ENCODE measurements at regions not wholly inside any gene's neighbourhood (a gene's known extent, or its start where the extent isn't known, plus 50 kb on each side); places are given as distances from the start of the nearest gene placed in this dataset.

GRCh38 chr1:34500451-34500850 lies 254.4 kb upstream of the GJB5 start:
- DNase-seq (no peak), ATAC-seq (no peak)
- Mint-ChIP-seq H3K27ac (no peak overlapping the region), H3K27me3 (peaks cover 6 to 25% (median 21%) of the 10 kb centered on the region in 5 donors), H3K9me3 (peaks cover 0 to 12% (median 3%) of the 10 kb centered on the region in 9 donors), H3K36me3 (peaks cover 0 to 3% (median 0%) of the 10 kb centered on the region in 3 donors), H3K4me3 (no peak overlapping the region), H3K4me1 (no peaks in the 10 kb centered on the region)
- POLR2A ChIA-PET: no interaction called here

DNA sequence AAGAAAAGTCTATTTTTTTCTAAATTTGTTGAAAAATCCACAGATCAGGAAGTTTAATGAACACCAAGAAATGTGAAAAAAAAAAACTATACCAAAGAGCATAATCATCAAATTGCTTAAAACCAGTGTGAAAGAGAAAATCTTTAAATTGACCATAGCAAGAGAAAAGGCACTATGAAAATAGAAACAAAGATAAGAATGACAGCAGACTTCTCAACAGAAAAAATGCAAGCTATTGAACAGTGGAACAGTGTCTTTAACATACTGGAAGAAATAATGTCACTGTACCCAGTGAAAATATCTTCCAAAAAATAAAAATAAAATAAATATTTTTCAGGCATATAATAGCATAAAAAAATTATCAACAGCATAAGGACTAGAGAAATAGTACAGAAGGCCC lies 243.0 kb upstream of the GJB5 start:
- Mint-ChIP-seq H3K27ac (no peak overlapping the region), H3K4me1 (no peaks in the 10 kb centered on the region), H3K27me3 (peaks cover 2 to 8% (median 3%) of the 10 kb centered on the region in 5 donors), H3K9me3 (peaks cover 6 to 47% (median 20%) of the 10 kb centered on the region in 9 donors), H3K4me3 (no peak overlapping the region), H3K36me3 (peaks cover 0 to 14% (median 2%) of the 10 kb centered on the region in 3 donors)
- no peak for ATAC-seq
- POLR2A ChIA-PET: no interaction called here
- DNase-seq: no peak

- H3K9me3 Mint-ChIP-seq: peaks cover 0 to 7% (median 0%) of the 10 kb centered on the region in 9 donors
- ATAC-seq: no peak
- H3K27ac Mint-ChIP-seq: no peak overlapping the region
- H3K4me3 Mint-ChIP-seq: no peak overlapping the region
- no peaks in the 10 kb centered on the region for H3K36me3 Mint-ChIP-seq
- peaks cover 2 to 15% (median 6%) of the 10 kb centered on the region in 5 donors for H3K27me3 Mint-ChIP-seq
- no peaks in the 10 kb centered on the region for H3K4me1 Mint-ChIP-seq
- no peak for DNase-seq
- POLR2A ChIA-PET: no interaction called here
Observed at GRCh38 chr1:34518146-34518699, 236.6 kb upstream of the GJB5 start.

- ATAC-seq (no peak), DNase-seq (no peak)
- POLR2A ChIA-PET: no interaction called here
- peaks cover 2 to 28% (median 20%) of the 10 kb centered on the region in 5 donors for H3K27me3 Mint-ChIP-seq
- H3K27ac Mint-ChIP-seq: no peak overlapping the region
- H3K4me1 Mint-ChIP-seq: no peaks in the 10 kb centered on the region
- no peaks in the 10 kb centered on the region for H3K36me3 Mint-ChIP-seq
- no peak overlapping the region for H3K4me3 Mint-ChIP-seq
- H3K9me3 Mint-ChIP-seq: peaks cover 0 to 7% (median 0%) of the 10 kb centered on the region in 9 donors
Observed at GRCh38 chr1:34520111-34520510, 234.7 kb upstream of the GJB5 start.

DNA sequence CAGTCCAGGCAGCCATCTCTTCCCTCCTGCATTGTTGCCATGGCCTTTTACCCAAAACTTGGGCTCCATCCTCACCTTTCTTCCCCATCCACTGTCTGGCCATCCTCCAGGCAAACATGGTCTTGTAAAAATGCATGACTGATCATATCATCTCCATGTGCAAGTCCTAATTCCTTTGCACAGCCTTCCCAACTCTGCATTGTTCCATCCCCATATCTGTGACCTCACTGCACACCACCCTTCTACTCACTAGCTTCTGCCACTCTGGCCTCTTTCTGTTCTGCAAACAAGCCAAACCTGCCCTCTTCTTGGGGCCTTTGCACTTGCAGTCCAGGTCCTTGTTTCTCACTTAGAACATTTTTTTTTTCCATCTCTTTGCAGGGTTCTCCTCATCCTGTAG lies 230.1 kb upstream of the GJB5 start:
- no peak for DNase-seq
- Mint-ChIP-seq H3K4me1 (no peaks in the 10 kb centered on the region), H3K27ac (no peak overlapping the region), H3K27me3 (peaks cover 10 to 68% (median 35%) of the 10 kb centered on the region in 5 donors), H3K36me3 (no peaks in the 10 kb centered on the region), H3K4me3 (no peak overlapping the region), H3K9me3 (no peaks in the 10 kb centered on the region)
- ATAC-seq: no peak
- POLR2A ChIA-PET: no interaction called here

GRCh38 chr1:34529935-34530859 lies 224.7 kb upstream of the GJB5 start:
- POLR2A ChIA-PET: no interaction called here
- DNase-seq: no peak
- H3K27me3 Mint-ChIP-seq: peaks cover 16 to 62% (median 33%) of the 10 kb centered on the region in 5 donors

DNA sequence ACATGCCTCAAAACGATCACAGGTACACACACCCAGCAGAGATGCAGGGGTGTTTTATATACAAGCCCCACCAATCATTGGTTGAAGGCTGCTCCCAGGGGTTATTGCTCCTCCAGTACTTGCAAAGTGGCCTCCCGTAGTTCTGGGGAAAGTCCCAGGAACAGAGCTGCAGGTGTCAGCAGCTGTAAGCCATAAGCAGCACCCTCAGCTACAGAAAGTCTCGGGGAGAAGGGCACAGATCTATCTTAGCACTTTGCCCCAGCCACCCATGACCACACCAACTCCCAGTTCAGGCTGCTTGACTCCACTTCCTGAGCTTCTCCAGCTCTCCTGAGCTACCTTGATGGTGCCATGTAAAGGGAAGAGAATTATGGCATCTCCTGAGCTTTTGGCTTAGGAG lies 222.7 kb upstream of the GJB5 start:
- Mint-ChIP-seq H3K4me1 (no peaks in the 10 kb centered on the region), H3K27ac (no peak overlapping the region), H3K9me3 (peaks cover 0 to 10% (median 0%) of the 10 kb centered on the region in 9 donors), H3K4me3 (no peak overlapping the region), H3K27me3 (peaks cover 11 to 60% (median 27%) of the 10 kb centered on the region in 5 donors), H3K36me3 (peaks cover 0 to 8% (median 0%) of the 10 kb centered on the region in 3 donors)
- ATAC-seq (no peak), DNase-seq (no peak)
- POLR2A ChIA-PET: no interaction called here

More at GRCh38 chr1:34529935-34530859, 224.7 kb upstream of the GJB5 start:
- Mint-ChIP-seq H3K9me3 (peaks cover 0 to 10% (median 0%) of the 10 kb centered on the region in 9 donors), H3K27ac (no peak overlapping the region), H3K4me3 (no peak overlapping the region), H3K4me1 (no peaks in the 10 kb centered on the region), H3K36me3 (peaks cover 0 to 4% (median 0%) of the 10 kb centered on the region in 3 donors)
- no peak for ATAC-seq

DNA sequence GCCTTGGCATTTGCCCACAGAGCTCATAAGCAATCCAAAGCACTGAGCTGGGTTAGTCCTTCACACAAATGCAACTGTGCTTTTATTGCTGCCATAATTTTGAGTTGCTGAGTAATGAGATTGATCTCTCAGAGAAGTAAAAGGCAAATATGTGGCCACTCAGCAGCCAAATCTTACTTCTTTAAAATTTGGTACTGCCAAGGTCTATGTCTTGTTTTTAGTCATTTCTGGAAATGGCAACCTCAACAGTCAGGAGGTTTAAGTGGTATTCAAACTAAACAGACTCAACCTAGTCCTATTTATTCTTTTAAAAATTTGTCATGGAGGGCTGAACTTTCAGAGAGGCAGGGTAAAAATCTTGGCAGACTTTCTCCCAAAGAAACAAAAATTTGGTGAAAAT lies 216.4 kb upstream of the GJB5 start:
- ATAC-seq: no peak
- no peak for DNase-seq
- POLR2A ChIA-PET: no interaction called here
- Mint-ChIP-seq H3K4me1 (no peaks in the 10 kb centered on the region), H3K4me3 (no peak overlapping the region), H3K36me3 (peaks cover 0 to 8% (median 0%) of the 10 kb centered on the region in 3 donors), H3K9me3 (peaks cover 0 to 14% (median 0%) of the 10 kb centered on the region in 9 donors), H3K27ac (no peak overlapping the region), H3K27me3 (peaks cover 19 to 53% (median 33%) of the 10 kb centered on the region in 5 donors)

- POLR2A ChIA-PET: no interaction called here
- H3K36me3 Mint-ChIP-seq: peaks cover 0 to 5% (median 0%) of the 10 kb centered on the region in 3 donors
- H3K9me3 Mint-ChIP-seq: peaks cover 0 to 15% (median 2%) of the 10 kb centered on the region in 9 donors
- H3K4me1 Mint-ChIP-seq: no peaks in the 10 kb centered on the region
- no peak overlapping the region for H3K4me3 Mint-ChIP-seq
- peaks cover 22 to 41% (median 28%) of the 10 kb centered on the region in 5 donors for H3K27me3 Mint-ChIP-seq
- ATAC-seq: no peak
- DNase-seq: no peak
- peak overlapping the region in 1 of 10 donors; percentile 45 for H3K27ac Mint-ChIP-seq
Observed at GRCh38 chr1:34547046-34547674, 207.7 kb upstream of the GJB5 start.

- H3K4me3 Mint-ChIP-seq: no peak overlapping the region
- POLR2A ChIA-PET: no interaction called here
- H3K27ac Mint-ChIP-seq: no peak overlapping the region
- peaks cover 23 to 45% (median 28%) of the 10 kb centered on the region in 5 donors for H3K27me3 Mint-ChIP-seq
- no peaks in the 10 kb centered on the region for H3K4me1 Mint-ChIP-seq
- ATAC-seq (no peak), DNase-seq (no peak)
- peaks cover 0 to 5% (median 0%) of the 10 kb centered on the region in 3 donors for H3K36me3 Mint-ChIP-seq
- H3K9me3 Mint-ChIP-seq: peaks cover 0 to 23% (median 7%) of the 10 kb centered on the region in 9 donors
Observed at GRCh38 chr1:34549199-34549598, 205.6 kb upstream of the GJB5 start.

DNA sequence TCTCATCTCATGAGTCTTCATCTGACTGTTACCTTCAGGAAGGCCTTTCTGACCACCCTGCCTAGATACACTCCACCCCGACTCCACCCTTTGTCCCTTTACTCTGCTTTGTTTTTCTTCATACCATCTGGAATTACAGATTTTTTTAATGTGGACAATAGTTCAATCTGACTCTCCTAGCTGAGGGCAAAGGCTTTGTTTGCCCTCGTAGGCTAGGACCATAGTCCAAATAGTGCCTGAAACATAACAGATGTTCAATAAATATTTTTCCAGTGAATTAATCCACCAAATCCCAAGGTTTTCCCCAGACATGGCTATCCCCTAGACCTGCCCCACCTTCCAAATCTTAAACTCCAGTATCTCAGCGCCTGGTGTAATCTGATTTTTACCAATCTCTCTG lies 176.5 kb upstream of the GJB5 start:
- POLR2A ChIA-PET: no interaction called here
- Mint-ChIP-seq H3K4me3 (no peak overlapping the region), H3K27ac (peak overlapping the region in 1 of 10 donors; percentile 77), H3K9me3 (peaks cover 0 to 9% (median 0%) of the 10 kb centered on the region in 9 donors), H3K27me3 (peaks cover 28 to 76% (median 46%) of the 10 kb centered on the region in 5 donors), H3K4me1 (no peaks in the 10 kb centered on the region), H3K36me3 (no peaks in the 10 kb centered on the region)
- ATAC-seq: no peak
- no peak for DNase-seq

GRCh38 chr1:34582356-34582755 lies 172.5 kb upstream of the GJB5 start:
- no peaks in the 10 kb centered on the region for H3K36me3 Mint-ChIP-seq
- no peak overlapping the region for H3K4me3 Mint-ChIP-seq
- POLR2A ChIA-PET: no interaction called here
- no peak overlapping the region for H3K27ac Mint-ChIP-seq
- ATAC-seq (no peak), DNase-seq (no peak)
- peaks cover 0 to 5% (median 0%) of the 10 kb centered on the region in 9 donors for H3K9me3 Mint-ChIP-seq
- H3K27me3 Mint-ChIP-seq: peaks cover 22 to 63% (median 36%) of the 10 kb centered on the region in 5 donors
- no peaks in the 10 kb centered on the region for H3K4me1 Mint-ChIP-seq

DNA sequence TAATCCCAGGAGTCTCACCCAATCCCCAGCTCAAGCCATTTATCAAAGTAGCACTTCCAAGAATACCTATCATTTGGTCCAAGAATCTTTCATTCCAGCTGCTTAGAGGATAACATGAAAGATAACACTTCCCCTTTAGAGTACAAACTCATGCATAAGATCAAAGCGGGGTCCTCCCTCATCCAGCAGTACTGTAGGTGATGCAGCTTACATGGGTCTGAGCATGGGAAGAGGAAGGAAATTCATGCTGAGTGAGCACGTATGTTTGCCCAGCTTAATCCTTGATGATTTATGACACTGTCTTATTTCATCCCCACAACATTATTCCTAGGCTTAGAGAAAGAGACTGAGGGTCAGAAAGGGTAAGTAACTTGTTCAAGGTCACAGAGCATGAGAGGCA lies 167.1 kb upstream of the GJB5 start:
- H3K27me3 Mint-ChIP-seq: peaks cover 7 to 33% (median 15%) of the 10 kb centered on the region in 5 donors
- H3K4me1 Mint-ChIP-seq: no peaks in the 10 kb centered on the region
- no peaks in the 10 kb centered on the region for H3K9me3 Mint-ChIP-seq
- no peak overlapping the region for H3K4me3 Mint-ChIP-seq
- POLR2A ChIA-PET: no interaction called here
- H3K36me3 Mint-ChIP-seq: no peaks in the 10 kb centered on the region
- no peak for DNase-seq
- H3K27ac Mint-ChIP-seq: no peak overlapping the region
- no peak for ATAC-seq
